SK-N-MC (cell line): ENCODE measurements at regions not wholly inside any gene's neighbourhood (a gene's known extent, or its start where the extent isn't known, plus 50 kb on each side); places are given as distances from the start of the nearest gene placed in this dataset.

Source experiments
- DNase-seq: peaks from one replicate; pipeline ENCODE4 v3.0.0-alpha.2; 2011; ENCODE audit warnings: low read depth, low spot score
- H3K27ac ChIP-seq: fragments of 200-600 bp; sonication (generic); 2 replicates; pipeline ENCODE4 v1.5.1; 2016; ENCODE audit warnings: mixed run types
- H3K36me3 ChIP-seq: fragments of 200-600 bp; sonication (generic); 2 replicates; pipeline ENCODE4 v1.6.1; 2017; ENCODE audit warnings: antibody characterized with exemption, low read length, mixed read lengths; ENCODE audit not compliant: insufficient read depth
- H3K4me3 ChIP-seq: fragments of 200-600 bp; sonication (generic); 2 replicates; pipeline ENCODE4 v1.5.1; 2016
- H3K9ac ChIP-seq: fragments of 200-600 bp; sonication (generic); 2 replicates; pipeline ENCODE4 v1.8.0; 2017; ENCODE audit warnings: mixed run types, mixed read lengths; ENCODE audit not compliant: insufficient read length
- H3K9me3 ChIP-seq: fragments of 200-600 bp; sonication (generic); 2 replicates; pipeline ENCODE4 v1.6.1; 2017; ENCODE audit warnings: low read depth, mild to moderate bottlenecking, antibody characterized with exemption, low read length, moderate library complexity, mixed read lengths
- EZH2 ChIP-seq: fragments of 200-600 bp; sonication (generic); IDR thresholded peaks from one replicate; pipeline ENCODE4 v1.6.1; 2017; ENCODE audit warnings: antibody characterized with exemption
- FOXP2 ChIP-seq: optimal IDR thresholded peaks from 2 replicates; pipeline ENCODE3; 2011; ENCODE audit warnings: mild to moderate bottlenecking, moderate library complexity; ENCODE audit not compliant: insufficient read depth; ENCODE audit errors: extremely low read length, control extremely low read depth
- POLR2AphosphoS5 ChIP-seq: IDR thresholded peaks from 2 replicates; pipeline ENCODE4 v1.6.1; 2012; ENCODE audit warnings: mild to moderate bottlenecking, low read depth, low read length, borderline replicate concordance

DNA sequence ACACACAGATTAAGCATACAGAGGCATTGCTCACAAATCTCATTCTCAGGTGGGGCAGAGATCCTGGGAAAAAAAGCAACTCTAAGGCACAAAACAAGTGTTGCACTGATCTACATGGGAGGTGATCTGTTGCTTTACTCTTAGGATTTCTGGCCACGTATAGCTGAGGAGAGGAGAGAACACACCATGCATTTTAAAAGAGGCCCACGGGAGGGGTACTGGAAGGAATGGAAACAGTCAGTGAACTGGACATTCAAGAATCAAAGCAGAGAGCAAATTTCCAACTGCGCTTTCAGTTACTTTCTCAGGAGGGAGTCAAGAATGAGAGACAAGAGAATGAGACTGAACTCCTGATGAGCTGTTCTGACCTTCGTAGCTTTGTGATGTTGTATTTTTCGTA is 1105.9 kb downstream of the CDH8 start:
- no peaks in the 10 kb centered on the region for H3K9me3 ChIP-seq
- no peak overlapping the region for H3K27ac ChIP-seq
- H3K36me3 ChIP-seq, result no peaks in the 10 kb centered on the region
- no peak for DNase-seq
- no peak overlapping the region for H3K9ac ChIP-seq
- H3K4me3 ChIP-seq, result no peak overlapping the region
- TF ChIP-seq POLR2AphosphoS5, result no peak
- no peak for TF ChIP-seq EZH2
- no peak for TF ChIP-seq FOXP2

DNA sequence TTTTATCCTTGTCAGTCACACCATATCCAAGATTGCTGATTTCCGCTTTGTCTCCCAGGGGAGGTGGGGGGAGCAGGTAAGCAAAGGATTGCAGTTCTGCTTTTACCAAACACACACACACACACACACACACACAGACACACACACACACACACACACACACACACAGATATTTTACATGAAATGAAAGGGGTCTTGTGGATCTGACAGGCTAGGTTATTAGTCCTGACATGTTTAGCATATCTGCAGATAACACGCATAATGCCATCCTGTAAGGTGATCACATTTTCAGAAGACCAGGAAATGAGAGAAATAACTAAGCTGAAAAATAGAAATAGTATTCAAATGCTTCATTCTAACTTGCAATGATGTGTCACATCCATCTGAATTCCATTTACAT is 1113.3 kb downstream of the CDH8 start:
- no peaks in the 10 kb centered on the region for H3K36me3 ChIP-seq
- no peak overlapping the region for H3K4me3 ChIP-seq
- no peak for DNase-seq
- no peak overlapping the region for H3K27ac ChIP-seq
- no peak for TF ChIP-seq EZH2
- no peak for TF ChIP-seq FOXP2
- no peak for TF ChIP-seq POLR2AphosphoS5
- H3K9me3 ChIP-seq, result no peaks in the 10 kb centered on the region
- no peak overlapping the region for H3K9ac ChIP-seq

DNA sequence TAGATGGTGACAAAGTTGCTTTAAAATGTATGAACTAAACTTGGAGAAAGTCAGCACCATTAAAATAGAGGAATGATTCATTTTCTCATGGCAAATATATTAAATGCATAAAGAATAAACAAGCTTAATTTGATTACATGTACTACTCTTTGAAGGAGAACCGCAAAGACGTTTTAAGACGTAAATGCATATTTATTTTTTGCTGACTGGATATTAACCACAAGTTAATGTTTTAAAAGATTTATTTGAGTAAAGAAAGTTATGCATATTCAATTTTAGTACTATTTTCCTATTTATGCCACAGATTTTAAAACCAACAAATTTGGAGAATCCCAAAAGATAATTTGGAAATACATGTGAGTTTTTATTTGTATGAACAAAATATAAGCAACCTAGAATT is 1121.9 kb downstream of the CDH8 start:
- peak; percentile 26 for DNase-seq
- TF ChIP-seq EZH2, result no peak
- no peak for TF ChIP-seq POLR2AphosphoS5
- TF ChIP-seq FOXP2, result no peak
- peak overlapping the region; percentile 31; the same call in 1 of the 2 replicates for H3K27ac ChIP-seq
- H3K9ac ChIP-seq, result no peak overlapping the region
- peak overlapping the region; percentile 38; the same call in 1 of the 2 replicates for H3K4me3 ChIP-seq
- no peaks in the 10 kb centered on the region for H3K9me3 ChIP-seq
- H3K36me3 ChIP-seq, result no peaks in the 10 kb centered on the region

DNA sequence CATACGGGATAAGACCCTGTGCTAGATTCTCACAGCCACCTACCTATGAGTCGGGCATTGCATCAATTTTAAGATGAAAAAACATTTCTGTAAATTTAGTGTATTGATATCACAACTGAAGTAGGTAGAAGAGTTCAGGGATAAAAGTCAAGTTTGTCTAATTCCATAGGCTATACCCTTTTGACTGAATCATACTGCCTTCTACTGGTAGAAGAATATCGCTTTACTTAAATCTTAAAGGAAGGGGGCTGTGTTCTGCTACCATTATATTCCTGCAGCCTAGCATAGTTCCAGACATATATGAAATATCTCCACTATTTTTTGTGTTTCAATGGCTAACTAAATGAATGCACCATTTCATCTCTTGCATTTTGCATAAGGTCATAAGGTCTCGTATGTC is 1128.6 kb downstream of the CDH8 start:
- no peaks in the 10 kb centered on the region for H3K9me3 ChIP-seq

DNA sequence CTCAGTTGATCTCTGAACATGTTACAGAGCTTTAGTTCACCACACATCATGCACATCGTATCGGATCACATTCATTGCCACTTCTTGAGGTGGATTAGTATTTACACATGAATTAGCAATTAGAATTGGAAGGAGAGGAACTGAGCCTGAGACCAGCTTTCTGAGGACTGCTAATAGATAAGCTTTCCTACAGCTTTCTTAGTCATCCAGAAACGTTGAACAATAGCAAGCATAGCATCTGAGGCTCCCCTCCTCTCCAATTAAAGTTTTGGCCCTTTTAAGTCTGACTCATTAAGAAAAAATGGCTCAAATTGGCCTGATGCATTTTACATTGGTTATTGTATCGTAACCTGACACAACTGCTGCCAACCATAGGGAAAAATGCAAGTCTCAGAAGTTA is 1130.4 kb downstream of the CDH8 start:
- TF ChIP-seq POLR2AphosphoS5 (no peak), FOXP2 (no peak), EZH2 (no peak)
- Histone ChIP-seq H3K9me3 (no peaks in the 10 kb centered on the region), H3K27ac (no peak overlapping the region), H3K4me3 (no peak overlapping the region), H3K9ac (no peak overlapping the region), H3K36me3 (no peaks in the 10 kb centered on the region)
- DNase-seq, result no peak

More for the DNA sequence above, 1128.6 kb downstream of the CDH8 start:
- no peak for DNase-seq
- H3K4me3 ChIP-seq, result no peak overlapping the region
- no peaks in the 10 kb centered on the region for H3K36me3 ChIP-seq
- no peak overlapping the region for H3K9ac ChIP-seq
- H3K27ac ChIP-seq, result no peak overlapping the region
- TF ChIP-seq POLR2AphosphoS5 (no peak), EZH2 (no peak), FOXP2 (no peak)

DNA sequence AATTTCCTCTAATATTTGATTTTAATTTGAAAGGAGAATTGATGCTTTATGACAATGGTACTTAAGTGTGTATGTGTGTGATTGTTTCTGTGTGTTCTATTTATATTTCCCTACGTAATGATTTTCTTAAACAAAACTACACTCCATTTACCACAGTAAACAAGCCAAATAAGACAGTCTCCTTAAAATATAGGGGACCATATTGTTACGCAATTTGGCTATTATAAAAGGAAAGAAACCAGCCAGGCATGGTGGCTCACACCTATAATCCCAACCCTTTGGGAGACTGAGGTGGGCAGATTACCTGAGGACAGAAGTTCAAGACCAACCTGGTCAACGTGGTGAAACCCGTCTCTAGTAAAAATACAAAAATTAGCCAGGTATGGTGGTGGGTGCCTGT is 1134.1 kb downstream of the CDH8 start:
- Histone ChIP-seq H3K9me3 (no peaks in the 10 kb centered on the region), H3K36me3 (no peaks in the 10 kb centered on the region), H3K4me3 (no peak overlapping the region), H3K27ac (no peak overlapping the region), H3K9ac (no peak overlapping the region)
- DNase-seq, result no peak
- TF ChIP-seq FOXP2 (no peak), POLR2AphosphoS5 (no peak), EZH2 (no peak)

DNA sequence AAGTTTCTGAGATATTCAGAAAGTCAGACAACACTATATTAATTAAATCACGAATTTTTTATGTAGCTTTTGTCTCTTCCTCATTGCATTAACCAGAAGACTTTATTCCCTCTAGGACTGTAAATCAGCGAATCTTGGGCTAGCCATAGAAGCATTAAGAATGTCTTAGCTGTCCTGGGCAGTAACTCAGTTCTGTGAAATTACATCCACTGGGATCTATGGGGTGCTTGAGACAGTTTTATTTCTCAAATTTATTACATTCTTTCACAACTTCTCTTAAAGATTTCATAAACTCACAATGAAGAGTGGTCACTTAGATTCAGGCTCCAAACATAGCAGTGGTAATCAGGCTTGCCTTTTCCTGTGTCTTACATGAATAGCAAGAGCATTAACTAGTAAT is 1153.4 kb downstream of the CDH8 start:
- no peak for DNase-seq
- TF ChIP-seq EZH2 (no peak), POLR2AphosphoS5 (no peak), FOXP2 (no peak)
- H3K4me3 ChIP-seq, result no peak overlapping the region
- H3K9me3 ChIP-seq, result no peaks in the 10 kb centered on the region
- no peaks in the 10 kb centered on the region for H3K36me3 ChIP-seq
- no peak overlapping the region for H3K9ac ChIP-seq
- H3K27ac ChIP-seq, result no peak overlapping the region

DNA sequence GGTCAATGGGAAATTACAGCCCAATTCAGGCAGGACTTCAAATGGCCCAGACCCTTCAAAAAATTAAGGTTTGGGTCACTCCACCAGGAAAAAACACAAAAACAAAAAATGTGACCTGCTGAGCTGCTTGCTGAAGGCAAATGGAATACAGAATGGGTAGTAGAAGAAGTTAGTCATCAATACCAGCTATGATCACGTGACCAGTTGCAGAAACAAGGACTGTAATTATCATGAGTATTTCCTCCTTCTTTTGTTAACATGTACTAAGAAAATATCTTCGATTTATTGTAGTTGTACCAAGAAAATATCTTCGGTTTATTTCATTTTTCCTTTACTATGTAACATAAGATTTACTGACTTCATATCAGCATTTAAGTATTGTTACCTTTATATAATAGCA is 1183.6 kb downstream of the CDH8 start:
- Histone ChIP-seq H3K4me3 (no peak overlapping the region), H3K27ac (no peak overlapping the region), H3K9ac (no peak overlapping the region), H3K36me3 (no peaks in the 10 kb centered on the region), H3K9me3 (no peaks in the 10 kb centered on the region)
- DNase-seq, result no peak
- no peak for TF ChIP-seq POLR2AphosphoS5
- TF ChIP-seq FOXP2, result no peak
- TF ChIP-seq EZH2, result no peak

DNA sequence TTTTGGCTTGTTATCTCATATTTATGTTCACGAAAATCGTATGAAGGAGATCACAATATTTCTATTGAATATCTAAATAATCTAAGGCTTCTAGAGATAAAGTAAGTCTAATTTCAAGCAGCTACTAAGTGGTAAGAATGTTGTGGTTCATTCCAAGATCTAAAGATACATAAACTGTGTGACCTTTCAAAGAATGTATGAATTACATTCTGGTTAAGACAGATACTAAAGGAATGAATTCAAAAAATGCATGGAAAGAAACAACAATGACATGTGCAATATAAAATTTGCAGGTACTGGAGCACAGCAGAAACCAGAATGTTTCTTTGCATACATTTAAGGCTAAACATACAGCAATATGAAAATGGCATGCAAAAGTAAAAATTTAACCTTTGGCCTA is 1214.6 kb downstream of the CDH8 start:
- Histone ChIP-seq H3K27ac (no peak overlapping the region), H3K9ac (no peak overlapping the region), H3K36me3 (no peaks in the 10 kb centered on the region), H3K4me3 (no peak overlapping the region), H3K9me3 (no peaks in the 10 kb centered on the region)
- no peak for DNase-seq
- TF ChIP-seq POLR2AphosphoS5 (no peak), EZH2 (no peak), FOXP2 (no peak)
